ENCODE measurements at regions not wholly inside any gene's neighbourhood (a gene's known extent, or its start where the extent isn't known, plus 50 kb on each side); places are given as distances from the start of the nearest gene placed in this dataset.

- Histone ChIP-seq H3K4me1 (peaks cover 9% of the 10 kb centered on the region), H3K36me3 (no peaks in the 10 kb centered on the region), H3K79me2 (ENCODE audit: low read depth) (no peaks in the 10 kb centered on the region), H3K4me3 (no peak overlapping the region), H3K4me2 (no peak overlapping the region), H3K9ac (no peak overlapping the region), H2AFZ (replicated peaks) (no peak overlapping the region), H3F3A (ENCODE audit: low read depth) (peaks cover 6% of the 10 kb centered on the region), H3K27ac (no peak overlapping the region), H3K9me3 (ENCODE audit: low read depth) (no peaks in the 10 kb centered on the region), H3K27me3 (no peaks in the 10 kb centered on the region), H4K20me1 (ENCODE audit: low read depth) (peaks cover 8% of the 10 kb centered on the region)
- H3K9me3 Mint-ChIP-seq, result peaks cover 8% of the 10 kb centered on the region
- no peaks in the 10 kb centered on the region for H3K36me3 Mint-ChIP-seq
- TF ChIP-seq EZH2phosphoT487 (IDR thresholded peaks at IDR 0.05) (no peak), EZH2 (IDR thresholded peaks at IDR 0.05) (no peak)
- TF ChIP-seq, protein P1, sequence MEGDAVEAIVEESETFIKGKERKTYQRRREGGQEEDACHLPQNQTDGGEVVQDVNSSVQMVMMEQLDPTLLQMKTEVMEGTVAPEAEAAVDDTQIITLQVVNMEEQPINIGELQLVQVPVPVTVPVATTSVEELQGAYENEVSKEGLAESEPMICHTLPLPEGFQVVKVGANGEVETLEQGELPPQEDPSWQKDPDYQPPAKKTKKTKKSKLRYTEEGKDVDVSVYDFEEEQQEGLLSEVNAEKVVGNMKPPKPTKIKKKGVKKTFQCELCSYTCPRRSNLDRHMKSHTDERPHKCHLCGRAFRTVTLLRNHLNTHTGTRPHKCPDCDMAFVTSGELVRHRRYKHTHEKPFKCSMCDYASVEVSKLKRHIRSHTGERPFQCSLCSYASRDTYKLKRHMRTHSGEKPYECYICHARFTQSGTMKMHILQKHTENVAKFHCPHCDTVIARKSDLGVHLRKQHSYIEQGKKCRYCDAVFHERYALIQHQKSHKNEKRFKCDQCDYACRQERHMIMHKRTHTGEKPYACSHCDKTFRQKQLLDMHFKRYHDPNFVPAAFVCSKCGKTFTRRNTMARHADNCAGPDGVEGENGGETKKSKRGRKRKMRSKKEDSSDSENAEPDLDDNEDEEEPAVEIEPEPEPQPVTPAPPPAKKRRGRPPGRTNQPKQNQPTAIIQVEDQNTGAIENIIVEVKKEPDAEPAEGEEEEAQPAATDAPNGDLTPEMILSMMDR (IDR thresholded peaks at IDR 0.05), result no peak
- DNase-seq (ENCODE audit: low spot score), result no peak
- H3K4me1 Mint-ChIP-seq, result no peaks in the 10 kb centered on the region
- H3K27ac Mint-ChIP-seq, result no peak overlapping the region
- no peak overlapping the region for H3K4me3 Mint-ChIP-seq
- peaks cover 6% of the 10 kb centered on the region for H3K27me3 Mint-ChIP-seq (ENCODE audit: insufficient read depth, low read depth)
Observed at GRCh38 chr22:34035209-34035608, 114.9 kb upstream of the LARGE1 start.

DNA sequence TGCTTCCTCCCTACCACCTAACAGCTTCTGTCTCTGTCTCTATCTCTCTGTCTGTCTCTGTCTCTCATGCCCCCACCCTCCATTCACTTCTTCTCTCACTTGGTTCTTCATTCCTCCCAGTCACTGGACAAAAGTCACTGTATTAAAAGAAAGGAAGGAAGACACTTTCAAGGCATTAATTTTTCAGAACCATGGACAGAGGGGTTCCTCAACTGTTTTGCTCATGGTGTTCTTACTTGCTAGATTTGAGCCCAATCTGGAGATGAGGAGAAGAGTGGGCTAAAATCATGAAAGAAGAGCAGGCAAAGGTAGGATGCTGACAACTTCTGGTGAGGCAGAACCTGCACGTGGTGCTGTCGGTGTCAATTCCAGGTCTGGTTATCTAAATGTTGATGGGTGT is 116.7 kb upstream of the LARGE1 start:
- H3K4me1 Mint-ChIP-seq, result no peaks in the 10 kb centered on the region
- no peak overlapping the region for H3K27ac ChIP-seq
- no peak overlapping the region for H3K4me3 ChIP-seq
- H3K27me3 ChIP-seq, result no peaks in the 10 kb centered on the region
- no peaks in the 10 kb centered on the region for H3K9me3 ChIP-seq (ENCODE audit: low read depth)
- H3K4me2 ChIP-seq, result peak overlapping the region; percentile 17
- no peaks in the 10 kb centered on the region for H3K36me3 Mint-ChIP-seq
- H3K9ac ChIP-seq, result no peak overlapping the region
- no peaks in the 10 kb centered on the region for H3K79me2 ChIP-seq (ENCODE audit: low read depth)
- peaks cover 9% of the 10 kb centered on the region for H3K4me1 ChIP-seq
- H3K36me3 ChIP-seq, result no peaks in the 10 kb centered on the region
- H3K9me3 Mint-ChIP-seq, result peaks cover 2% of the 10 kb centered on the region
- no peak overlapping the region for H3K4me3 Mint-ChIP-seq
- no peak for TF ChIP-seq EZH2 (IDR thresholded peaks at IDR 0.05)
- TF ChIP-seq, protein P1 (IDR thresholded peaks at IDR 0.05), result no peak
- TF ChIP-seq EZH2phosphoT487 (IDR thresholded peaks at IDR 0.05), result no peak
- H3K27me3 Mint-ChIP-seq (ENCODE audit: insufficient read depth, low read depth), result peaks cover 4% of the 10 kb centered on the region
- no peak overlapping the region for H3K27ac Mint-ChIP-seq
- peaks cover 8% of the 10 kb centered on the region for H4K20me1 ChIP-seq (ENCODE audit: low read depth)
- H2AFZ ChIP-seq (replicated peaks), result no peak overlapping the region
- peaks cover 6% of the 10 kb centered on the region for H3F3A ChIP-seq (ENCODE audit: low read depth)
- peak; percentile 69 for DNase-seq (ENCODE audit: low spot score)

DNA sequence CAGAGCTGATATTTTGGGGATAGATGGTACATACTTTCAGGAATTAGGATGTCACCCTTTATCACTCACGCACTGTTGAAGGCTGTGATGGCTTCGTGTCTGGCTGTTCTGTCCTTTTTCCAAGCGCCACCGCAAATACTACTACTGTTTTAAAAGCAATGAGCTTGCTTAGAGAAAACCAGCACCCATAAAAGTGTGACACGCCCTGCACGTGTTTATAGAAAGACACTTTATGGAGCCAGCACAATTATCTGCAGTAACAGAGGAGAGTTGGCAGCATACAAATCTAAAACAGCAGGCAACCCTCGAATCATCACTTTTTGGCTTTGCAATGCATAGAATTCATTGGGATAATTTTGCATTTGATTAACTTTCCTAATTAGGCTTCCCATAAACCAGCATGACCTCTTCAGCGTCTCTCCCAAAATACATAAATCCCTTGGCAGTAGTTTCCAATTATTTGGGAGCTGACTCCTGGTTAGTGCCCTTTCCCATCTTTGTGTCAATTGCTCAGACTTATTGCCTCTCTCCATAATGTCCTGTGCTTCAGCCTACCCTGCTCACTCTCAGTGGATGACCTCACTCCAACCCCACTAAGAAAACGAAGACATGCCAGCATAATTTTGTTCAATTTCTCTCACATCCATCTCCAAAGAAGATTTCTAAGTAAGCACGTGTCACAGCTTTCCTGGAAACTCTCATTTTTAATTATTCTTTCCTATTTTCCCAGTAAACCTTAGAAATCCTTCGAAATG is 118.7 kb upstream of the LARGE1 start:
- no peak overlapping the region for H2AFZ ChIP-seq (replicated peaks)
- H3K4me3 Mint-ChIP-seq, result no peak overlapping the region
- no peak overlapping the region for H3K27ac ChIP-seq
- peaks cover 8% of the 10 kb centered on the region for H4K20me1 ChIP-seq (ENCODE audit: low read depth)
- no peaks in the 10 kb centered on the region for H3K36me3 Mint-ChIP-seq
- H3K9me3 Mint-ChIP-seq, result no peaks in the 10 kb centered on the region
- H3F3A ChIP-seq (ENCODE audit: low read depth), result peaks cover 6% of the 10 kb centered on the region
- TF ChIP-seq EZH2phosphoT487 (IDR thresholded peaks at IDR 0.05) (no peak), EZH2 (IDR thresholded peaks at IDR 0.05) (no peak)
- TF ChIP-seq, protein P1 (IDR thresholded peaks at IDR 0.05), result no peak
- no peak overlapping the region for H3K4me2 ChIP-seq
- H3K4me3 ChIP-seq, result no peak overlapping the region
- no peaks in the 10 kb centered on the region for H3K27me3 ChIP-seq
- no peak for DNase-seq (ENCODE audit: low spot score)
- H3K27ac Mint-ChIP-seq, result no peak overlapping the region
- H3K9me3 ChIP-seq (ENCODE audit: low read depth), result no peaks in the 10 kb centered on the region
- H3K27me3 Mint-ChIP-seq (ENCODE audit: insufficient read depth, low read depth), result peaks cover 4% of the 10 kb centered on the region
- peaks cover 9% of the 10 kb centered on the region for H3K4me1 ChIP-seq
- no peak overlapping the region for H3K9ac ChIP-seq
- H3K79me2 ChIP-seq (ENCODE audit: low read depth), result no peaks in the 10 kb centered on the region
- H3K4me1 Mint-ChIP-seq, result no peaks in the 10 kb centered on the region
- no peaks in the 10 kb centered on the region for H3K36me3 ChIP-seq
